ENCODE measurements at regions not wholly inside any gene's neighbourhood (a gene's known extent, or its start where the extent isn't known, plus 50 kb on each side); places are given as distances from the start of the nearest gene placed in this dataset.

DNA sequence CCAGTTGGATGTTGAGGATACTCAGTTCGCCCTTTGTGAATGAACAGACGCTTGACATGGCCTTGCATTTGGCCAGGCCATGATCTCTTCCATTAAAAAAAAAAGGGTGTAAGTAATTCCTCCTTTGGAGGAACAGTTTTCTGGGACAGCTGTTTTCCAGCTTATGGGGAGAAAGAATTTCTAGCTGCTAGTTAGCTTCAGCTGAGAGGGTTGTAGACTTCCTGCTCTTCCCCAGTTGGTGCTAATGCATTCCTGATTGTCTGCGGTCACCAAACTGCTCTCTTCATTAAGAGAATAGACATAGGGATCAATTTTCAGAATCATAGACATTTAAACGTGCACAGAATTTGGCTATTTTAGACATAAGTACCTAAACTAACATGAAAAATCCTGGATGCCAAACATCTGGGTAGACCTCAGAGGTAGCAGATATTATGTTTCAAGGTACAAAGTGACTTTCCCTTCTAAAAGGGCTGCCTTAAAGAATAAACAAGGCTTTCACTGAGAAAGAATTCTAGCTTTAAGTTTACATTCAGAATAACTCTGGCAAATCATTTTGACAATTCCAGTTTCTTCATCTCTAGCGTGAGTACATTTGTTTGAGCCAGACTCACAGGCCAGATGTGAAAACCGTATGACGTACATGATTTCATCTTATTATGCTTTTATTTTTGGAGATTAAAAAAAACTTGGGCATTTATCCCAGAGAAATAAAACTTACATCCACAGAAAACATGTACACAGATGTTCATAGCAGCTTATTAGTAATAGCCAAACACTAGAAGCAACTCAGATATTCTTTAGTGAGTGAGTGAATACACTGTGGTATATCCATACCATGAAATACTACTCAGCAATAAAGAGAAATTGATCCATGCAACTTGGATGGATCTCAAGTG, 71.2 kb downstream of the MAIP1 start:
- TF ChIP-seq, protein P1, sequence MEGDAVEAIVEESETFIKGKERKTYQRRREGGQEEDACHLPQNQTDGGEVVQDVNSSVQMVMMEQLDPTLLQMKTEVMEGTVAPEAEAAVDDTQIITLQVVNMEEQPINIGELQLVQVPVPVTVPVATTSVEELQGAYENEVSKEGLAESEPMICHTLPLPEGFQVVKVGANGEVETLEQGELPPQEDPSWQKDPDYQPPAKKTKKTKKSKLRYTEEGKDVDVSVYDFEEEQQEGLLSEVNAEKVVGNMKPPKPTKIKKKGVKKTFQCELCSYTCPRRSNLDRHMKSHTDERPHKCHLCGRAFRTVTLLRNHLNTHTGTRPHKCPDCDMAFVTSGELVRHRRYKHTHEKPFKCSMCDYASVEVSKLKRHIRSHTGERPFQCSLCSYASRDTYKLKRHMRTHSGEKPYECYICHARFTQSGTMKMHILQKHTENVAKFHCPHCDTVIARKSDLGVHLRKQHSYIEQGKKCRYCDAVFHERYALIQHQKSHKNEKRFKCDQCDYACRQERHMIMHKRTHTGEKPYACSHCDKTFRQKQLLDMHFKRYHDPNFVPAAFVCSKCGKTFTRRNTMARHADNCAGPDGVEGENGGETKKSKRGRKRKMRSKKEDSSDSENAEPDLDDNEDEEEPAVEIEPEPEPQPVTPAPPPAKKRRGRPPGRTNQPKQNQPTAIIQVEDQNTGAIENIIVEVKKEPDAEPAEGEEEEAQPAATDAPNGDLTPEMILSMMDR (IDR thresholded peaks at IDR 0.05; ENCODE audit: low read length), result no peak
- TF ChIP-seq EZH2 (optimal IDR thresholded peaks at IDR 0.05; ENCODE audit: low read depth, low read length) (no peak), EZH2phosphoT487 (IDR thresholded peaks at IDR 0.05; ENCODE audit: low read length) (no peak)
